Stimulated activated naive CD8-positive, alpha-beta T cell treated with anti-CD3 and anti-CD28 coated beads, Interleukin-15, Interleukin-2, amounts not matched to agents 100 ng/mL and 50 ng/mL, for 24 hours (primary cell): ENCODE measurements at regions not wholly inside any gene's neighbourhood (a gene's known extent, or its start where the extent isn't known, plus 50 kb on each side); places are given as distances from the start of the nearest gene placed in this dataset.

ENCODE experiments used
- H3K27ac Mint-ChIP-seq: one replicate; pipeline ENCODE4 v1.8.0; 2021; ENCODE audit warnings: mild to moderate bottlenecking, mixed read lengths
- H3K27me3 Mint-ChIP-seq: one replicate; pipeline ENCODE4 v1.8.0; 2021; ENCODE audit warnings: mixed read lengths
- H3K36me3 Mint-ChIP-seq: one replicate; pipeline ENCODE4 v1.8.0; 2021; ENCODE audit warnings: low read depth, mixed read lengths
- H3K4me1 Mint-ChIP-seq: one replicate; pipeline ENCODE4 v1.8.0; 2021; ENCODE audit warnings: low read depth, mixed read lengths
- H3K4me3 Mint-ChIP-seq: one replicate; pipeline ENCODE4 v1.8.0; 2021; ENCODE audit warnings: mild to moderate bottlenecking, mixed read lengths
- H3K9me3 Mint-ChIP-seq: one replicate; pipeline ENCODE4 v1.8.0; 2021; ENCODE audit warnings: mixed read lengths

GRCh38 chr15:97009031-97009431 lies 678.5 kb downstream of the NR2F2 start:
- no peaks in the 10 kb centered on the region for H3K4me1 Mint-ChIP-seq
- H3K27ac Mint-ChIP-seq, result no peak overlapping the region
- H3K9me3 Mint-ChIP-seq, result peaks cover 3% of the 10 kb centered on the region
- H3K4me3 Mint-ChIP-seq, result no peak overlapping the region
- H3K27me3 Mint-ChIP-seq, result no peaks in the 10 kb centered on the region
- H3K36me3 Mint-ChIP-seq, result no peaks in the 10 kb centered on the region

GRCh38 chr15:97012986-97013385 lies 682.5 kb downstream of the NR2F2 start:
- Mint-ChIP-seq H3K36me3 (no peaks in the 10 kb centered on the region), H3K4me1 (no peaks in the 10 kb centered on the region), H3K27me3 (no peaks in the 10 kb centered on the region), H3K27ac (no peak overlapping the region), H3K4me3 (no peak overlapping the region), H3K9me3 (peaks cover 3% of the 10 kb centered on the region)

GRCh38 chr15:97013491-97013890 lies 683.0 kb downstream of the NR2F2 start:
- Mint-ChIP-seq H3K4me1 (no peaks in the 10 kb centered on the region), H3K9me3 (peaks cover under 1% of the 10 kb centered on the region), H3K4me3 (no peak overlapping the region), H3K27ac (no peak overlapping the region), H3K36me3 (no peaks in the 10 kb centered on the region), H3K27me3 (no peaks in the 10 kb centered on the region)

GRCh38 chr15:97014001-97014400 lies 683.5 kb downstream of the NR2F2 start:
- H3K9me3 Mint-ChIP-seq, result no peaks in the 10 kb centered on the region
- H3K27ac Mint-ChIP-seq, result no peak overlapping the region
- H3K27me3 Mint-ChIP-seq, result no peaks in the 10 kb centered on the region
- H3K36me3 Mint-ChIP-seq, result no peaks in the 10 kb centered on the region
- no peaks in the 10 kb centered on the region for H3K4me1 Mint-ChIP-seq
- no peak overlapping the region for H3K4me3 Mint-ChIP-seq

GRCh38 chr15:97023488-97023844 lies 693.0 kb downstream of the NR2F2 start:
- H3K27me3 Mint-ChIP-seq, result no peaks in the 10 kb centered on the region
- H3K4me1 Mint-ChIP-seq, result no peaks in the 10 kb centered on the region
- H3K9me3 Mint-ChIP-seq, result peaks cover 4% of the 10 kb centered on the region
- H3K27ac Mint-ChIP-seq, result no peak overlapping the region
- no peak overlapping the region for H3K4me3 Mint-ChIP-seq
- H3K36me3 Mint-ChIP-seq, result no peaks in the 10 kb centered on the region

- H3K27ac Mint-ChIP-seq, result no peak overlapping the region
- no peaks in the 10 kb centered on the region for H3K36me3 Mint-ChIP-seq
- no peaks in the 10 kb centered on the region for H3K27me3 Mint-ChIP-seq
- H3K9me3 Mint-ChIP-seq, result peaks cover 12% of the 10 kb centered on the region
- H3K4me1 Mint-ChIP-seq, result no peaks in the 10 kb centered on the region
- H3K4me3 Mint-ChIP-seq, result no peak overlapping the region
These were observed 696.3 kb downstream of the NR2F2 start for GRCh38 chr15:97026781-97027180.

GRCh38 chr15:97027772-97028171 lies 697.3 kb downstream of the NR2F2 start:
- Mint-ChIP-seq H3K4me3 (no peak overlapping the region), H3K4me1 (no peaks in the 10 kb centered on the region), H3K27ac (no peak overlapping the region), H3K27me3 (no peaks in the 10 kb centered on the region), H3K9me3 (peaks cover 12% of the 10 kb centered on the region), H3K36me3 (no peaks in the 10 kb centered on the region)

- no peaks in the 10 kb centered on the region for H3K27me3 Mint-ChIP-seq
- H3K4me3 Mint-ChIP-seq, result no peak overlapping the region
- no peak overlapping the region for H3K27ac Mint-ChIP-seq
These were observed 699.8 kb downstream of the NR2F2 start for GRCh38 chr15:97030251-97030650.

GRCh38 chr15:97036301-97036700 lies 705.8 kb downstream of the NR2F2 start:
- no peaks in the 10 kb centered on the region for H3K4me1 Mint-ChIP-seq
- H3K36me3 Mint-ChIP-seq, result no peaks in the 10 kb centered on the region
- H3K27ac Mint-ChIP-seq, result no peak overlapping the region
- H3K9me3 Mint-ChIP-seq, result peaks cover 4% of the 10 kb centered on the region
- H3K27me3 Mint-ChIP-seq, result no peaks in the 10 kb centered on the region
- H3K4me3 Mint-ChIP-seq, result no peak overlapping the region

More at GRCh38 chr15:97030251-97030650, 699.8 kb downstream of the NR2F2 start:
- H3K4me1 Mint-ChIP-seq, result no peaks in the 10 kb centered on the region
- peaks cover 12% of the 10 kb centered on the region for H3K9me3 Mint-ChIP-seq
- H3K36me3 Mint-ChIP-seq, result no peaks in the 10 kb centered on the region

GRCh38 chr15:97037080-97037479 lies 706.6 kb downstream of the NR2F2 start:
- no peaks in the 10 kb centered on the region for H3K4me1 Mint-ChIP-seq
- H3K9me3 Mint-ChIP-seq, result peaks cover 6% of the 10 kb centered on the region
- H3K4me3 Mint-ChIP-seq, result no peak overlapping the region
- no peaks in the 10 kb centered on the region for H3K27me3 Mint-ChIP-seq
- H3K27ac Mint-ChIP-seq, result no peak overlapping the region
- H3K36me3 Mint-ChIP-seq, result no peaks in the 10 kb centered on the region

- Mint-ChIP-seq H3K9me3 (peaks cover 9% of the 10 kb centered on the region), H3K4me3 (no peak overlapping the region), H3K36me3 (no peaks in the 10 kb centered on the region), H3K27me3 (no peaks in the 10 kb centered on the region), H3K4me1 (no peaks in the 10 kb centered on the region), H3K27ac (no peak overlapping the region)
These were observed 715.3 kb downstream of the NR2F2 start for GRCh38 chr15:97045666-97046421.

GRCh38 chr15:97052513-97052912 lies 722.0 kb downstream of the NR2F2 start:
- H3K4me1 Mint-ChIP-seq, result no peaks in the 10 kb centered on the region

GRCh38 chr15:97053635-97054034 lies 723.1 kb downstream of the NR2F2 start:
- H3K4me3 Mint-ChIP-seq, result no peak overlapping the region
- H3K36me3 Mint-ChIP-seq, result no peaks in the 10 kb centered on the region
- H3K9me3 Mint-ChIP-seq, result peaks cover 8% of the 10 kb centered on the region
- no peak overlapping the region for H3K27ac Mint-ChIP-seq
- no peaks in the 10 kb centered on the region for H3K27me3 Mint-ChIP-seq
- no peaks in the 10 kb centered on the region for H3K4me1 Mint-ChIP-seq

More at GRCh38 chr15:97052513-97052912, 722.0 kb downstream of the NR2F2 start:
- no peak overlapping the region for H3K4me3 Mint-ChIP-seq
- no peak overlapping the region for H3K27ac Mint-ChIP-seq
- no peaks in the 10 kb centered on the region for H3K36me3 Mint-ChIP-seq
- H3K27me3 Mint-ChIP-seq, result no peaks in the 10 kb centered on the region
- H3K9me3 Mint-ChIP-seq, result peaks cover 8% of the 10 kb centered on the region

- Mint-ChIP-seq H3K4me1 (no peaks in the 10 kb centered on the region), H3K27ac (no peak overlapping the region), H3K36me3 (no peaks in the 10 kb centered on the region), H3K27me3 (no peaks in the 10 kb centered on the region), H3K9me3 (no peaks in the 10 kb centered on the region), H3K4me3 (no peak overlapping the region)
These were observed 727.0 kb downstream of the NR2F2 start for GRCh38 chr15:97057503-97057902.

GRCh38 chr15:97059281-97059680 lies 728.8 kb downstream of the NR2F2 start:
- Mint-ChIP-seq H3K4me3 (no peak overlapping the region), H3K27me3 (no peaks in the 10 kb centered on the region), H3K4me1 (no peaks in the 10 kb centered on the region), H3K9me3 (peaks cover 10% of the 10 kb centered on the region), H3K27ac (no peak overlapping the region), H3K36me3 (no peaks in the 10 kb centered on the region)

GRCh38 chr15:97061392-97061791 lies 730.9 kb downstream of the NR2F2 start:
- H3K4me1 Mint-ChIP-seq, result no peaks in the 10 kb centered on the region
- H3K27ac Mint-ChIP-seq, result no peak overlapping the region
- no peaks in the 10 kb centered on the region for H3K27me3 Mint-ChIP-seq
- no peak overlapping the region for H3K4me3 Mint-ChIP-seq
- peaks cover 14% of the 10 kb centered on the region for H3K9me3 Mint-ChIP-seq
- no peaks in the 10 kb centered on the region for H3K36me3 Mint-ChIP-seq
